Umbilical cord (tissue), 1 donor: ENCODE measurements at regions not wholly inside any gene's neighbourhood (a gene's known extent, or its start where the extent isn't known, plus 50 kb on each side); places are given as distances from the start of the nearest gene placed in this dataset.
A peak's percentile ranks its signal among the peaks of the same experiment; 100 is the strongest.
"Not testable (repeated sequence)": the region's sequence is repeated elsewhere in the genome, so short reads cannot be mapped to it uniquely, and the experiment has no call there.

Experiments
- DNase-seq: peaks from one replicate; pipeline ENCODE4 v3.0.0-alpha.2; 2015; ENCODE audit warnings: low spot score

GRCh38 chr7:140283472-140283871 is 106.7 kb upstream of the KDM7A start:
- DNase-seq: no peak

GRCh38 chr7:140281960-140282359 is 105.2 kb upstream of the KDM7A start:
- no peak for DNase-seq

GRCh38 chr7:140281255-140281654 is 104.5 kb upstream of the KDM7A start:
- no peak for DNase-seq

GRCh38 chr7:140276001-140276400 is 99.2 kb upstream of the KDM7A start:
- no peak for DNase-seq

- DNase-seq: peak; percentile 77
Observed at GRCh38 chr7:140275069-140275965, 98.5 kb upstream of the KDM7A start.

GRCh38 chr7:140273417-140273816 is 96.6 kb upstream of the KDM7A start:
- DNase-seq: no peak

- DNase-seq: not testable (repeated sequence)
Observed at GRCh38 chr7:140271643-140271968, 94.8 kb upstream of the KDM7A start.

GRCh38 chr7:140269004-140269638 is 92.3 kb upstream of the KDM7A start:
- DNase-seq: no peak

GRCh38 chr7:140267381-140268226 is 90.8 kb upstream of the KDM7A start:
- DNase-seq: no peak

- no peak for DNase-seq
Observed at GRCh38 chr7:140263277-140263676, 86.5 kb upstream of the KDM7A start.

- no peak for DNase-seq
Observed at GRCh38 chr7:140262242-140262903, 85.6 kb upstream of the KDM7A start.

- no peak for DNase-seq
Observed at GRCh38 chr7:140261522-140261921, 84.7 kb upstream of the KDM7A start.

- no peak for DNase-seq
Observed at GRCh38 chr7:140261105-140261486, 84.3 kb upstream of the KDM7A start.

GRCh38 chr7:140260352-140261104 is 83.7 kb upstream of the KDM7A start:
- no peak for DNase-seq

GRCh38 chr7:140257278-140257677 is 80.5 kb upstream of the KDM7A start:
- not testable (repeated sequence) for DNase-seq

- DNase-seq: not testable (repeated sequence)
Observed at GRCh38 chr7:140254976-140255375, 78.2 kb upstream of the KDM7A start.

GRCh38 chr7:140249036-140249806 is 72.4 kb upstream of the KDM7A start:
- DNase-seq: no peak

GRCh38 chr7:140247559-140247958 is 70.8 kb upstream of the KDM7A start:
- no peak for DNase-seq

- DNase-seq: no peak
Observed at GRCh38 chr7:140245611-140246105, 68.9 kb upstream of the KDM7A start.
